ENCODE measurements at regions not wholly inside any gene's neighbourhood (a gene's known extent, or its start where the extent isn't known, plus 50 kb on each side); places are given as distances from the start of the nearest gene placed in this dataset.

GRCh38 chr13:57224414-57224813, 57.4 kb downstream of the PRR20E start:
- Mint-ChIP-seq H3K4me1 (no peaks in the 10 kb centered on the region), H3K9me3 (peaks cover 0 to 6% (median 4%) of the 10 kb centered on the region in 7 donors), H3K4me3 (no peak overlapping the region), H3K27me3 (no peaks in the 10 kb centered on the region), H3K36me3 (no peaks in the 10 kb centered on the region), H3K27ac (no peak overlapping the region)
- ATAC-seq (ENCODE audit: low read depth in 2 of 2) (no peak), DNase-seq (no peak)

- peaks cover 0 to 9% (median 7%) of the 10 kb centered on the region in 7 donors for H3K9me3 Mint-ChIP-seq
- H3K36me3 Mint-ChIP-seq: no peaks in the 10 kb centered on the region
- ATAC-seq (ENCODE audit: low read depth in 2 of 2) (no peak), DNase-seq (no peak)
- no peaks in the 10 kb centered on the region for H3K4me1 Mint-ChIP-seq
- no peak overlapping the region for H3K4me3 Mint-ChIP-seq
- no peaks in the 10 kb centered on the region for H3K27me3 Mint-ChIP-seq
- H3K27ac Mint-ChIP-seq: no peak overlapping the region
Measured at GRCh38 chr13:57250472-57250871, 83.5 kb downstream of the PRR20E start.

- Mint-ChIP-seq H3K36me3 (no peaks in the 10 kb centered on the region), H3K4me3 (no peak overlapping the region), H3K4me1 (no peaks in the 10 kb centered on the region), H3K9me3 (peaks cover 4 to 11% (median 7%) of the 10 kb centered on the region in 7 donors), H3K27ac (no peak overlapping the region), H3K27me3 (no peaks in the 10 kb centered on the region)
- DNase-seq (no peak), ATAC-seq (ENCODE audit: low read depth in 2 of 2) (no peak)
Measured at GRCh38 chr13:57253551-57253950, 86.6 kb downstream of the PRR20E start.

- H3K27me3 Mint-ChIP-seq: no peaks in the 10 kb centered on the region
- H3K4me3 Mint-ChIP-seq: no peak overlapping the region
- DNase-seq (no peak), ATAC-seq (ENCODE audit: low read depth in 2 of 2) (no peak)
- no peaks in the 10 kb centered on the region for H3K36me3 Mint-ChIP-seq
- peaks cover 0 to 15% (median 3%) of the 10 kb centered on the region in 7 donors for H3K9me3 Mint-ChIP-seq
- no peaks in the 10 kb centered on the region for H3K4me1 Mint-ChIP-seq
- no peak overlapping the region for H3K27ac Mint-ChIP-seq
Measured at GRCh38 chr13:57264965-57265364, 98.0 kb downstream of the PRR20E start.

- H3K27ac Mint-ChIP-seq: no peak overlapping the region
- H3K36me3 Mint-ChIP-seq: no peaks in the 10 kb centered on the region
- no peak for ATAC-seq (ENCODE audit: low read depth in 2 of 2)
- H3K27me3 Mint-ChIP-seq: no peaks in the 10 kb centered on the region
- no peak for DNase-seq
- H3K4me3 Mint-ChIP-seq: no peak overlapping the region
- no peaks in the 10 kb centered on the region for H3K4me1 Mint-ChIP-seq
- H3K9me3 Mint-ChIP-seq: peaks cover 0 to 18% (median 5%) of the 10 kb centered on the region in 7 donors
Measured at GRCh38 chr13:57270493-57270892, 103.5 kb downstream of the PRR20E start.

- no peak for ATAC-seq (ENCODE audit: low read depth in 2 of 2)
Measured at GRCh38 chr13:57286511-57287098, 119.6 kb downstream of the PRR20E start.

GRCh38 chr13:57302604-57303003, 135.6 kb downstream of the PRR20E start:
- no peak for ATAC-seq (ENCODE audit: low read depth in 2 of 2)
- no peaks in the 10 kb centered on the region for H3K36me3 Mint-ChIP-seq

More at GRCh38 chr13:57286511-57287098, 119.6 kb downstream of the PRR20E start:
- DNase-seq: no peak
- Mint-ChIP-seq H3K4me3 (no peak overlapping the region), H3K27me3 (no peaks in the 10 kb centered on the region), H3K27ac (no peak overlapping the region), H3K4me1 (no peaks in the 10 kb centered on the region), H3K9me3 (peaks cover 0 to 19% (median 8%) of the 10 kb centered on the region in 7 donors), H3K36me3 (no peaks in the 10 kb centered on the region)

GRCh38 chr13:57311009-57311586, 144.1 kb downstream of the PRR20E start:
- H3K4me1 Mint-ChIP-seq: no peaks in the 10 kb centered on the region
- no peaks in the 10 kb centered on the region for H3K27me3 Mint-ChIP-seq

More at GRCh38 chr13:57302604-57303003, 135.6 kb downstream of the PRR20E start:
- Mint-ChIP-seq H3K27me3 (no peaks in the 10 kb centered on the region), H3K4me1 (no peaks in the 10 kb centered on the region), H3K9me3 (peaks cover 0 to 6% (median 0%) of the 10 kb centered on the region in 7 donors), H3K27ac (no peak overlapping the region), H3K4me3 (no peak overlapping the region)
- no peak for DNase-seq

GRCh38 chr13:57314897-57315520, 148.0 kb downstream of the PRR20E start:
- H3K27me3 Mint-ChIP-seq: no peaks in the 10 kb centered on the region
- no peak overlapping the region for H3K27ac Mint-ChIP-seq
- ATAC-seq (ENCODE audit: low read depth in 2 of 2): no peak
- no peak overlapping the region for H3K4me3 Mint-ChIP-seq
- H3K9me3 Mint-ChIP-seq: peaks cover 0 to 11% (median 3%) of the 10 kb centered on the region in 7 donors
- H3K4me1 Mint-ChIP-seq: no peaks in the 10 kb centered on the region
- no peaks in the 10 kb centered on the region for H3K36me3 Mint-ChIP-seq
- DNase-seq: no peak

More at GRCh38 chr13:57311009-57311586, 144.1 kb downstream of the PRR20E start:
- no peak overlapping the region for H3K4me3 Mint-ChIP-seq
- peaks cover 0 to 6% (median 1%) of the 10 kb centered on the region in 7 donors for H3K9me3 Mint-ChIP-seq
- DNase-seq: no peak
- H3K36me3 Mint-ChIP-seq: no peaks in the 10 kb centered on the region
- no peak for ATAC-seq (ENCODE audit: low read depth in 2 of 2)
- no peak overlapping the region for H3K27ac Mint-ChIP-seq

GRCh38 chr13:57326532-57326931, 159.5 kb downstream of the PRR20E start:
- Mint-ChIP-seq H3K4me3 (no peak overlapping the region), H3K4me1 (peaks cover 0 to 2% (median 0%) of the 10 kb centered on the region in 3 donors), H3K27me3 (no peaks in the 10 kb centered on the region), H3K9me3 (peaks cover 0 to 7% (median 4%) of the 10 kb centered on the region in 7 donors), H3K36me3 (no peaks in the 10 kb centered on the region), H3K27ac (no peak overlapping the region)
- ATAC-seq (ENCODE audit: low read depth in 2 of 2) (peak in 1 of 2 donors; percentile 45), DNase-seq (no peak)

GRCh38 chr13:57340878-57341277, 173.9 kb downstream of the PRR20E start:
- Mint-ChIP-seq H3K27ac (no peak overlapping the region), H3K36me3 (no peaks in the 10 kb centered on the region), H3K4me3 (no peak overlapping the region), H3K4me1 (no peaks in the 10 kb centered on the region), H3K9me3 (peaks cover 0 to 7% (median 0%) of the 10 kb centered on the region in 7 donors), H3K27me3 (no peaks in the 10 kb centered on the region)
- no peak for ATAC-seq (ENCODE audit: low read depth in 2 of 2)
- no peak for DNase-seq

- H3K9me3 Mint-ChIP-seq: peaks cover 0 to 7% (median 5%) of the 10 kb centered on the region in 7 donors
- H3K4me1 Mint-ChIP-seq: no peaks in the 10 kb centered on the region
- no peaks in the 10 kb centered on the region for H3K27me3 Mint-ChIP-seq
- H3K27ac Mint-ChIP-seq: no peak overlapping the region
- H3K36me3 Mint-ChIP-seq: no peaks in the 10 kb centered on the region
- DNase-seq (no peak), ATAC-seq (ENCODE audit: low read depth in 2 of 2) (no peak)
- H3K4me3 Mint-ChIP-seq: no peak overlapping the region
Measured at GRCh38 chr13:57345526-57345925, 178.5 kb downstream of the PRR20E start.

- Mint-ChIP-seq H3K4me1 (no peaks in the 10 kb centered on the region), H3K36me3 (no peaks in the 10 kb centered on the region), H3K9me3 (peaks cover 0 to 9% (median 5%) of the 10 kb centered on the region in 7 donors), H3K27ac (no peak overlapping the region), H3K4me3 (no peak overlapping the region), H3K27me3 (no peaks in the 10 kb centered on the region)
- ATAC-seq (ENCODE audit: low read depth in 2 of 2): no peak
- no peak for DNase-seq
Measured at GRCh38 chr13:57346786-57347185, 179.8 kb downstream of the PRR20E start.

- DNase-seq: no peak
- Mint-ChIP-seq H3K27me3 (no peaks in the 10 kb centered on the region), H3K36me3 (no peaks in the 10 kb centered on the region), H3K4me3 (no peak overlapping the region), H3K27ac (no peak overlapping the region), H3K9me3 (peaks cover 0 to 11% (median 6%) of the 10 kb centered on the region in 7 donors), H3K4me1 (no peaks in the 10 kb centered on the region)
- no peak for ATAC-seq (ENCODE audit: low read depth in 2 of 2)
Measured at GRCh38 chr13:57352114-57352513, 185.1 kb downstream of the PRR20E start.

All from naive B cell (primary cell).